D721Med (cell line): ENCODE measurements at regions not wholly inside any gene's neighbourhood (a gene's known extent, or its start where the extent isn't known, plus 50 kb on each side); places are given as distances from the start of the nearest gene placed in this dataset.

Experiments used
- DNase-seq: peaks from one replicate; pipeline ENCODE4 v3.0.0; 2011; ENCODE audit warnings: low spot score; ENCODE audit not compliant: insufficient read length
- FAIRE-seq: peaks from 2 replicates; lab custom pipeline; 2011; peaks lifted over from hg19 to GRCh38; lab: Jason Lieb, UNC
- CTCF ChIP-seq: IDR thresholded peaks from 2 replicates; pipeline ENCODE4 v1.5.1; 2012; ENCODE audit warnings: mild to moderate bottlenecking, control low read depth; ENCODE audit not compliant: insufficient read depth; ENCODE audit errors: missing control alignments

DNA sequence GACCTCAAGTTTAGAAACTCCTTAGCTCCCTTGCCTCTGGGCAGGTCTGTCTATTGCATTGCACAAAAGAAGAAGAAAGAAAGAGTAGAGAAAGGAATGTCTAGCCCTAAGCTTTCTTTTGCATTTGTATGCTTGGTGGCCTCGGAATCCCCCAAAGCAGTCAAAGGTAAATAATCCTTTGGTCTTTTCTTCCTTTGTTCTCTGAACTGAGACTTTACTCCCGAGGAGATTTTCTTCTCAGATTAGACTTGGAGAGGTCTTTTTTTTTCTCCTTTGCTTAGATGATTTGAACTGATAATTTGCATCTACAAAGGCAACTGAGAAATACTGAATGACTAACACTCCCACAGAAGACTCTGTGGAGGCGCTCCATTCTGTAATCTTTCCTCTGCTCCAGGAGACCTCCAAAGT, 93.2 kb downstream of the AKR1D1 start:
- TF ChIP-seq CTCF: no peak
- no peak for FAIRE-seq
- no peak for DNase-seq

GRCh38 chr7:138170298-138170697, 94.0 kb downstream of the AKR1D1 start:
- DNase-seq: no peak

DNA sequence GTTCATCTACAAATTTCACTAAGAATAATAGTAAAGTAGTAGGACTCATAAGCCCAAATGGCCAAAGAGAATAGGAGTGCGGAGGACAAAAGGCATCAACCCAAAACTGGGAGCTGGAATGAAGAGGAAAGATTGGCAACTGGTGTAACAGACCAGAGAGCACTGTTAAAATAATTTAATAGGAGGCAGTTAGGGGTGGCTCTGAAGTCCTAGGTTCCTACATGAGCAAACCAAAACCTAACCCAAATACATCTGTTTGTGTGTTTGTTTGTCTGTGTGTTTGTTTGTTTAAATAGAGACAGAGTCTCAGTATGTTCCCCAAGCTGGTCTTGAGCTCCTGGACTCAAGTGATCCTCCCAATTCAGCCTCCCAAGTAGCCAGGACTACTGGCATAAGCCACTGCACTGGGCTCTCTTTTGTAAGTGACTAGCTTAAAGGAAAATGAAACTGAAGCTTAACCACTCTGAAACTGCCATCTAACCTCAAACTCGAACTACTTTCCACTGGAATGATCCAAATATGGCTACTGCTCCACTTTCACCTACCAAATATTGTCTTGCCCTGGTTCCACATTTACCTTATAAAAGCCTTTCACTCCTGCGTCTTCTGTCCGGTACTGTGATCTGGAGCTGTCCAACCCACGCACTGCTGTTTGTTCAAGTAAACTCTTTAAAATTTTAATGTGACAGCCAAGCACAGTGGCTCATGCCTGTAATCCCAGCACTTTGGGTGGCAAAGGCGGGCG, 94.9 kb downstream of the AKR1D1 start:
- no peak for TF ChIP-seq CTCF
- DNase-seq (no peak), FAIRE-seq (no peak)

More at GRCh38 chr7:138170298-138170697, 94.0 kb downstream of the AKR1D1 start:
- FAIRE-seq: no peak
- TF ChIP-seq CTCF: no peak

- no peak for TF ChIP-seq CTCF
- DNase-seq: no peak
- FAIRE-seq: no peak
Observed at GRCh38 chr7:138173548-138173947, 97.3 kb downstream of the AKR1D1 start.

DNA sequence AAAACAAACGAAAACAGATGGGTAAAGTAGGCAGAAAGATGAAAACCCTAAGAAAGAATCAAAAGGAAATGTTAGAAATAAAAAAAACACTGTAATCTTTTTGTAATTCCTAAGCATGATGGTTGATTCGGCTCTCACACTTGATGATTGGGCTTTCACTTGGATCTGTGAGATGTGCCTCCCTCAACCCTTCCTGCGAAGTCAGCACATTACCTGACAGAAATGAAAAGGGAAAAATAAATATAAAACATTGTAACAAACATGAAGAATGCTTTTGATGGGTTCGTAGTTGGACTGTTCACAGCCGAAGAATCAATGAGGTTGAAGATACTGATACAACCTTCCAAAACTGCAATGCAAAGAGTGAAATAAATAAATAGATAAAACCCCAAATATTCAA, 99.8 kb downstream of the AKR1D1 start:
- no peak for TF ChIP-seq CTCF
- FAIRE-seq: no peak
- DNase-seq: no peak

- TF ChIP-seq CTCF: no peak
- DNase-seq: no peak
- FAIRE-seq: no peak
Observed at GRCh38 chr7:138184191-138184590, 107.9 kb downstream of the AKR1D1 start.
